ENCODE measurements at regions not wholly inside any gene's neighbourhood (a gene's known extent, or its start where the extent isn't known, plus 50 kb on each side); places are given as distances from the start of the nearest gene placed in this dataset.

DNA sequence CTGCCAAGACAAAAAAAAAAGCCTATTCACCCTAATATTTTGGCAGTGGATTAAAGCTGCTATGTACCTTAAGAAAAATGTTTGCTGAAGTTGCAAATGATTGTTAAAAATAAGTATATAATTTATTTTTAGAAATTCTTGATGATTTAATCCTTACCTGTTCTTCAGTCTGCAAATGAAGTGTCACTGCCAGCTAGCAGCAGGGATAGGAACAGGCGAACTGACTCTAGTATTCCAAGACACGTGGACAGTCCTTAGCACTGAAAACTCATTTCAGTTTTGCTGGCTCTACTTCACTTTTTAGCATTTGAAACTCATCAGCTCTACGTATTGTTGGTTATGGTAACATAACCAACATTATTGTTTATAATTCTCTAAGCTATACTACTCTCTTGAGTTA, 204.4 kb upstream of the ID4 start:
- TF ChIP-seq, protein P1, sequence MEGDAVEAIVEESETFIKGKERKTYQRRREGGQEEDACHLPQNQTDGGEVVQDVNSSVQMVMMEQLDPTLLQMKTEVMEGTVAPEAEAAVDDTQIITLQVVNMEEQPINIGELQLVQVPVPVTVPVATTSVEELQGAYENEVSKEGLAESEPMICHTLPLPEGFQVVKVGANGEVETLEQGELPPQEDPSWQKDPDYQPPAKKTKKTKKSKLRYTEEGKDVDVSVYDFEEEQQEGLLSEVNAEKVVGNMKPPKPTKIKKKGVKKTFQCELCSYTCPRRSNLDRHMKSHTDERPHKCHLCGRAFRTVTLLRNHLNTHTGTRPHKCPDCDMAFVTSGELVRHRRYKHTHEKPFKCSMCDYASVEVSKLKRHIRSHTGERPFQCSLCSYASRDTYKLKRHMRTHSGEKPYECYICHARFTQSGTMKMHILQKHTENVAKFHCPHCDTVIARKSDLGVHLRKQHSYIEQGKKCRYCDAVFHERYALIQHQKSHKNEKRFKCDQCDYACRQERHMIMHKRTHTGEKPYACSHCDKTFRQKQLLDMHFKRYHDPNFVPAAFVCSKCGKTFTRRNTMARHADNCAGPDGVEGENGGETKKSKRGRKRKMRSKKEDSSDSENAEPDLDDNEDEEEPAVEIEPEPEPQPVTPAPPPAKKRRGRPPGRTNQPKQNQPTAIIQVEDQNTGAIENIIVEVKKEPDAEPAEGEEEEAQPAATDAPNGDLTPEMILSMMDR (conservative IDR thresholded peaks at IDR 0.05): no peak

DNA sequence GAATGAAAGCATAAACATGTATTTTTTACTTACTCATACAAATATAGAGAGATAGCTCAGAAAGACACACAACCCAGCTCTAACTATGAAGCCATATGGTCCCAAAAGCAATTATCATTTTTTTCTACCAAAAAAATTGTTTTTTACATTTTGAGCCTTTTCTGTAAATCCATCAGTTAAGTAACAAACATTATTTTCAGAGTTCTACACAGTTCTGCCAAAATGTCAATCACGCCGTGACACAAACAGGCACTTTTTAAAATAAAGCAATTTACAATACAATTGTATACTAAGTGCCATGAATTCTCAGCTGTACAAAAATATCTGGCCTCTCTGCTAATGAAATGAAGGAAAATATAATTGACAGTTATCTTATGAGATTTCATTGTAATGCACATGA, 201.4 kb upstream of the ID4 start:
- Histone ChIP-seq H3K36me3 (ENCODE audit: control insufficient read depth, insufficient read depth, low read length) (no peaks in the 10 kb centered on the region), H3K9ac (ENCODE audit: extremely low read depth, low read length, poor library complexity, severe bottlenecking) (no peak overlapping the region), H3K9me3 (ENCODE audit: control insufficient read depth, low read length) (no peaks in the 10 kb centered on the region), H3K4me1 (ENCODE audit: control insufficient read depth, insufficient read depth, low read length) (no peaks in the 10 kb centered on the region), H3K27ac (ENCODE audit: low read depth, low read length) (no peak overlapping the region), H3K4me3 (ENCODE audit: low read length) (no peak overlapping the region), H3K27me3 (ENCODE audit: control insufficient read depth, insufficient read depth, low read length, poor library complexity, severe bottlenecking) (no peaks in the 10 kb centered on the region)
- no peaks in the 10 kb centered on the region for H3K9me3 Mint-ChIP-seq
- H3K27me3 Mint-ChIP-seq (ENCODE audit: insufficient read depth): no peaks in the 10 kb centered on the region
- H3K27ac Mint-ChIP-seq: no peak overlapping the region
- no peaks in the 10 kb centered on the region for H3K36me3 Mint-ChIP-seq (ENCODE audit: low read depth)
- no peak overlapping the region for H3K4me3 Mint-ChIP-seq
- 94 to 100% methylated on average over 1 to 2 of the region's 2 CpGs for WGBS, 2 experiments (ENCODE audit: insufficient coverage in 1 of 2, insufficient read length in 1 of 2)
- no peak for DNase-seq
- H3K4me1 Mint-ChIP-seq: no peaks in the 10 kb centered on the region
- TF ChIP-seq, protein P1 (conservative IDR thresholded peaks at IDR 0.05): no peak

More for the DNA sequence above, 204.4 kb upstream of the ID4 start:
- no peak overlapping the region for H3K4me3 ChIP-seq (ENCODE audit: low read length)
- DNase-seq: no peak
- no peak overlapping the region for H3K9ac ChIP-seq (ENCODE audit: extremely low read depth, low read length, poor library complexity, severe bottlenecking)
- no peaks in the 10 kb centered on the region for H3K36me3 Mint-ChIP-seq (ENCODE audit: low read depth)
- H3K27me3 Mint-ChIP-seq (ENCODE audit: insufficient read depth): no peaks in the 10 kb centered on the region
- H3K4me1 ChIP-seq (ENCODE audit: control insufficient read depth, insufficient read depth, low read length): no peaks in the 10 kb centered on the region
- no peaks in the 10 kb centered on the region for H3K9me3 ChIP-seq (ENCODE audit: control insufficient read depth, low read length)
- H3K27ac ChIP-seq (ENCODE audit: low read depth, low read length): no peak overlapping the region
- H3K36me3 ChIP-seq (ENCODE audit: control insufficient read depth, insufficient read depth, low read length): no peaks in the 10 kb centered on the region
- no peak overlapping the region for H3K27ac Mint-ChIP-seq
- WGBS, 2 experiments (ENCODE audit: insufficient coverage in 1 of 2, insufficient read length in 1 of 2): 94% methylated on average over 2 to 3 of the region's 3 CpGs
- no peak overlapping the region for H3K4me3 Mint-ChIP-seq
- H3K27me3 ChIP-seq (ENCODE audit: control insufficient read depth, insufficient read depth, low read length, poor library complexity, severe bottlenecking): no peaks in the 10 kb centered on the region
- H3K4me1 Mint-ChIP-seq: no peaks in the 10 kb centered on the region
- H3K9me3 Mint-ChIP-seq: no peaks in the 10 kb centered on the region

DNA sequence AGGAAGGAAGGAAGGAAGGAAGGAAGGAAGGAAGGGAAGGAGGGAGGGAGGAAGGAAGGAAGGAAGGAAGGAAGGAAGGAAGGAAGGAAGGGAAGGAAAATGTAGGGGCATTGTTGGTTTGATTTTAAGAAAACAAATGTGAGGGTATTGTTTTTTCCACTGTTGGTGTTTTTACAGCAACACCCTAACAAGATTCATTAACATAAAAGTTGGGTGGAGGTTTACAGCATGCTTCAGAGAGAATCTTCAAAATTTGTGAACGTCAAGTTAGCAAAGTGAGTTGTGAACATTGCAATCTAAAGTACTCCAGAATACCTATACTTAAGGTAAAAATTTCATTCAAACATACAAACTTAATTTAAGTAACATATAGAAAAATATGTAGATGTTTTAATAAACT, 200.2 kb upstream of the ID4 start:
- WGBS, 2 experiments (ENCODE audit: insufficient coverage in 1 of 2, insufficient read length in 1 of 2): 100% methylated on average over 1 of the region's 1 CpG; no CpG with 5 or more reads in 1 of the 2 experiments
- no peaks in the 10 kb centered on the region for H3K27me3 Mint-ChIP-seq (ENCODE audit: insufficient read depth)

More for the DNA sequence above, 200.2 kb upstream of the ID4 start:
- Histone ChIP-seq H3K9ac (ENCODE audit: extremely low read depth, low read length, poor library complexity, severe bottlenecking) (no peak overlapping the region), H3K27ac (ENCODE audit: low read depth, low read length) (no peak overlapping the region), H3K4me3 (ENCODE audit: low read length) (no peak overlapping the region), H3K9me3 (ENCODE audit: control insufficient read depth, low read length) (no peaks in the 10 kb centered on the region), H3K4me1 (ENCODE audit: control insufficient read depth, insufficient read depth, low read length) (no peaks in the 10 kb centered on the region), H3K27me3 (ENCODE audit: control insufficient read depth, insufficient read depth, low read length, poor library complexity, severe bottlenecking) (no peaks in the 10 kb centered on the region), H3K36me3 (ENCODE audit: control insufficient read depth, insufficient read depth, low read length) (no peaks in the 10 kb centered on the region)
- H3K27ac Mint-ChIP-seq: no peak overlapping the region
- DNase-seq: no peak
- no peak overlapping the region for H3K4me3 Mint-ChIP-seq
- no peaks in the 10 kb centered on the region for H3K4me1 Mint-ChIP-seq
- H3K9me3 Mint-ChIP-seq: no peaks in the 10 kb centered on the region
- H3K36me3 Mint-ChIP-seq (ENCODE audit: low read depth): no peaks in the 10 kb centered on the region
- TF ChIP-seq, protein P1 (conservative IDR thresholded peaks at IDR 0.05): no peak

All from endodermal cell (in vitro differentiated cells).